Suppressor macrophage (primary cell): ENCODE measurements at regions not wholly inside any gene's neighbourhood (a gene's known extent, or its start where the extent isn't known, plus 50 kb on each side); places are given as distances from the start of the nearest gene placed in this dataset.

Experiments used
- DNase-seq, 4 experiments: peaks; one replicate each; pipeline ENCODE4 v3.0.0-alpha.2; 2020 to 2022

DNA sequence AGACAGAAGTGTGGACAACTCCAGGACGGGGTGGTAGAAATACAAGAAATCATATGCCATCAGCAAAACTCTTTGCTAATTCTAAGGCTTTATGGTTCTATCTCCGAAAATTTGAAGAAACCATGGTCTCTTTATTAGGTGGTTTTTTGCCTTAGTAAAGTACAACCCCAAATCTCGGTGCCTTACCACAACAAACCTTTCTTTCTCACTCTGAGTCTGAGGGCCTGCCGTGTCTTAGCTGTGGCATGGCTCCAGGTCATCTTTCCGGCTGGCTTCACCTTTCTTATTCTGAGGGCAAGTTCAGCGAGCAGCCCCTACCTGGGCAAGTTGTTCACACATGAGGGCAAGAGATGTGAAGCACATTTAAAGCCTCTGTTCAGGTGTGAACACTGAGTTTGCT lies 280.6 kb downstream of the TTLL7 start:
- DNase-seq: no peak

- no peak for DNase-seq
These were observed 281.1 kb downstream of the TTLL7 start for GRCh38 chr1:83717785-83718184.

GRCh38 chr1:83716641-83717040 lies 282.3 kb downstream of the TTLL7 start:
- DNase-seq: no peak

GRCh38 chr1:83715550-83715949 lies 283.4 kb downstream of the TTLL7 start:
- no peak for DNase-seq

DNA sequence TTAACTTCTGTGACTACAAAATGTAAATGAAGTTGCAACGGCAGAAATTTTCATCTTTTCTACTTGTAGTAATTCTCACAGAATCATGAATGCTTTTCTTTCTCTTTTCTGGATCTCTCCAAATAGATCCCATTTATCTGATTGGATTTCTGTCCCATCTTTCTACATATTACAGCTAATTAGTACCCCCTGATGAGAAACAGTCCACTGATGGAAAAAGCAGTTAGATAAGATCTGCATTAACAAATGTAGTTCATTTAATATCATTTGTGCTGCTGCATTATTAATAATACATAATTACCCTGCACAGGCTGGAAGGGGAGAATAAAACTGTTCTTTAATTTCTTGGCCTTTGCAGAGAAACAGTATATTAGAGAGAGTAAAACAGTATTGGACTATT lies 289.3 kb downstream of the TTLL7 start:
- no peak for DNase-seq

DNA sequence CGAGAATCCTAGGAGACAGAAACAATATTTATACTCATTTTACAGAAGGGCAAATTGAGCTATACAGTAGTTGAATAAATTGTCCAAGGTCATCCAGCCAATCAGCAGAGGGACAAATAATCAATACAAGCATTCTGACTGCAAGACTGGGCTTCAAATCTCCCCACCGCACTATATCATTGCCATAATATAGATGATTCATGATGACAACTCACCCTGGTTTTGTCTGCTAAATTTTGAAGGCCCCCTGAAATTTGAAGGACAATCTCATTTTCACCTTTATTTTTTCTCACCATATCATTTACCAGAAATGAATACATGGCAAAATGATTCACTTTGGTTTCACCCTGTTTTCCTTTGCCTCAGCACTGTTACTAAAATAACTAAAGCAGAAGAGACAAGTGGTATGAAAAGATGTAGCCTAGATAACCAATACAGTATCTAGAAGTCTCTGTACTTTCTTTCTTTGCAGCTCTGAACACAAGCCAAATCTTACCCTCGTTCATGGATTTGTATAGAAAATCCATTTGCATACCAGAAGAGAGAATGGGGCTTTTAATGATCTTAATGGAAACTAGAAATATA lies 292.5 kb downstream of the TTLL7 start:
- DNase-seq: no peak

GRCh38 chr1:83705091-83705490 lies 293.8 kb downstream of the TTLL7 start:
- DNase-seq: no peak

GRCh38 chr1:83704350-83704749 lies 294.6 kb downstream of the TTLL7 start:
- no peak for DNase-seq

GRCh38 chr1:83702356-83702755 lies 296.6 kb downstream of the TTLL7 start:
- DNase-seq: no peak

DNA sequence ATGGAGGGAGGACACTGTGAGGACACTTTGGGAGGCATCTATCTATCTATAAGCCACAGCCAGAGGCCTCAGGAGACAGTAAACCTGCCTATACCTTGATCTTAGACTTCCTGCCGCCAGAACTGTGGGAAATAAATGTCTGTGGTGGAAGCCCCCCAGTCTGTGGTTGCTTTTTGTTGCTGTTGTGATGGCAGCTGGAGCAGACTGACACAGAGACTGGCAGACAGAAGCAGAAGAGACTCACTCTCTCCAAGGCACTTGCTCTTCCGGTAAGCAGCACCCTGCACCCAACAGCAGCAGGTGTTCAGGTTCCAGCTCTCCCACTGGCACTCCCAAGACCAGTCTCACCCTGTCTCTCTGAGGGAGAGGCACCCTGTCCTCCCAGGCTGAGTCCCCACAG lies 297.6 kb downstream of the TTLL7 start:
- DNase-seq: no peak

DNA sequence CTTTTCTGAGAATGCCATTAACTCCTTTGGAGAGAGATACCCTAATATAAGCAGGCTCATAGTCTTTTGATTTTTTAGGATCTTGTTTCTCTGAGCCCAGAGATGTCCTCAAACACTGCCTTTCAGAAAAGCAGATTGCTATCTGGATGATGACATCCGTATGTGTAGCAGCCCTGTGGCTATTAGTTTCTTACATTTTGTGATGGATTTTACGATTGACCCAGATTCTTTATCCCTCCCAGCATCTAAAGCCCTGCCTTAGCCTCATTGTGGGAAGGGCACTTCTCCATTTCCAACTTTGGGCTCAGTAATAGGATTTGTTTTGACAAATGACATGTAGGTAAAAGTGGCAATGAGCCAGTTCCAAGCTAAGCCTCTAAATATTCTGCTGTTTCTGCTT lies 300.3 kb downstream of the TTLL7 start:
- DNase-seq: no peak

- no peak for DNase-seq
These were observed 301.0 kb downstream of the TTLL7 start for GRCh38 chr1:83697961-83698360.

DNA sequence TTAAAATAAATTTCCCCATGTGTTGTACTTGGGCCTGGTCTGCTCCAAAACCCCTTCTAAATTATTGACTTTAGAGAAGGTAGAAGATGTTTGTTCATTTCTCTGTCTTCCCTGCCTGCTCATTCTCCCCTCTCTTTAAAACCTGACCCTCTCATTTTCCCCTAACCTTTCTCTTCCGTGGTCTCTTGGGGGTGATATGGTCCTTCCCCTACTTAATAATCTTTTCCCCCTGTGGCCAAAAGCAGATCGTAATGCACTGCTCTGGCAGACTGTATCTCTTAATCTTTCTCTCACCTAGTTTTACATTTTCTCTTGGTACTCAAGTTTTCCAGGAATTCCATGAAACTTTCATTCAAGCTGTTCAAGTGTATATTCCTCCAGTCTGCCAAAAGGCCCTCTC lies 301.7 kb downstream of the TTLL7 start:
- no peak for DNase-seq

DNA sequence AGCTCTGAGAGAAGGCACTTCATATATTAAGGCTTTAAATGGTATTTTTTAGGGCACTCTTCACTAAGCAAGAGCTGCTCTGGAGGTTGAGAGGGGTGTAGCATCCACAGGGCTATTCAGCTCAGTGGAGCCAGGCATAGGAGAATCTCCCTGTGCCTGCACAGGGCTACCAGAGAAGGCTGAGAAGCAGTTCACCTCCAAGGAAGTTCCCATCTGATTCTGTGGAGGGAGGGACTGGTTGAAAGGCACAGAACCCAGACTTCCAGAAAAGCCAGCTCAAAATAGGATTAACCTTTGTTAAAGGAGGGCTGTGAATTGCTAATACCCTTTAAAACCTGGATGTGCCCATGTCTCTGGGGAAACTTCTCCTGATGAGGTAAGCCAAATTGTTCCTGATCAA lies 304.5 kb downstream of the TTLL7 start:
- no peak for DNase-seq

DNA sequence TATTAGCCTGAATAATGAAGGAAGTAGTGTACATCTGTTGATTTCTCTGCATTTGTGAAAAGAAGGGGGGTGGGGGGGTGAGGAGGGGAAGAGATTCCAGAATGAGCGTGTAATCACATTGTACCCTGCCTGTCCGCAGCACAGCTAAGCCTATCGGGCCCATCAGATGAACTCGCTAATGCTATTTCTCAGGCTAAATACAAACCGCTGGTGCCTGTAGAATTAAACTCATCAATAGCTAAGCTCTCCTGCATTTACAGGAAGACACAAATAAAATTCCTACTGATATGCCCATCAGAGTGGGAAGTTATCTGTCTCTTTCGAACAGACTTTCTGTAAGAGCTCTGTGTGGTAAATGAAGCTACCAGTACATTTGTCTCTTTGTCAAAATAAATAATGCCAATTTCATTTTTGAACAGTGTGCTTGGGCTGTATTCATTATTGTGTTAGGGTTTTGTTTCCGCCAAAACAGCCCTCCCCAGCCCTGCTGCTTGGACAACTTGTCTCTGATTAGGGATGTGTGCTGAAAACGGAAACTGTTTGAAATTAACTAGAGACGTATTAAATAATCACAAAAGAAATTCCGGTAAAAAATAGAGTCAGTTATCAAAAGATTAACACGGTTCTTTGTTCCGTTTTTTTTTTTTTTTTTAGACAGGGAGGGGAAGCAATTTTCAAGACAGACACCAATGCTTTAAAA lies 305.4 kb downstream of the TTLL7 start:
- DNase-seq: no peak

DNA sequence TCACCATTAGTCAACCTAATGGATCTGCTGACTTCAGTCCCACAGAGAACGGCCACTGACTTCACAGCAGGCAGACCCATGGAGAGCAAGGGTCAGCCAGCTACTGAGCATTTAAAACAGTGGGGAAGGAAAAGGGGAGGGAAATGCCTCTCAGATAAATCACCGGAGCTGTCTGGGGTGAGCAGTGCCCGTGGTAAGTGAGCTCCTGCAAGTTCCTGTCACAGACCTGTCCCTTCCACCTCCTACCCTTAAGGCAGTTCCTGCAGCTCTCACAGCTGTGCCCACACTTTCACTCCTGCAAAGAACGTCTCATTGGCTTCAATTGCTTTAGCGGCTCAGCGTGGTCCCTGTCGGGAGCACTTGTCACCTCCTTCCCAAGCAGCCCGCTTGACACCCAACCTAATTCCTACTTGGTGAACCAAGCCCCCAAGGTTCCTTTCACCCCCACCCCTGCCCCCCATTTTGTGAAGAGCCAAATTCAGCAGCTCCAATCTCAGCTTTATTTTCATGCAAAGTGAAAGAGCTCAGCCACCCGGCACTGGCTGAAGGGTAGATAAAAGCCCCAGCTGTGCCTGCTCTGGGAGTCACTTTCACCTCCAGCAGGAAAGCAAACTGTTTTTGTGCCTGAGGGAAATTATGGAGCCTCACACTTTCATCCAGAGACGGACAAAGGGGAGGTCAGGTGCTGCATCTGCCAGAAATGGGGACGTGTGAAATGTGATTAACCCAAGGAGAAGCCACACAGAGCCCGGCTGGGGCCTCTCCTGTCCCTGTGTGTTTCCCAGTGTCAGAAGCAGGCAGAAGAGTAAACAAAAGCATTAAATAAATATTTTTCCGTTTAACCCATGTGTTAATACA lies 306.2 kb downstream of the TTLL7 start:
- peak in 1 of 4 experiments; percentile 7 for DNase-seq

DNA sequence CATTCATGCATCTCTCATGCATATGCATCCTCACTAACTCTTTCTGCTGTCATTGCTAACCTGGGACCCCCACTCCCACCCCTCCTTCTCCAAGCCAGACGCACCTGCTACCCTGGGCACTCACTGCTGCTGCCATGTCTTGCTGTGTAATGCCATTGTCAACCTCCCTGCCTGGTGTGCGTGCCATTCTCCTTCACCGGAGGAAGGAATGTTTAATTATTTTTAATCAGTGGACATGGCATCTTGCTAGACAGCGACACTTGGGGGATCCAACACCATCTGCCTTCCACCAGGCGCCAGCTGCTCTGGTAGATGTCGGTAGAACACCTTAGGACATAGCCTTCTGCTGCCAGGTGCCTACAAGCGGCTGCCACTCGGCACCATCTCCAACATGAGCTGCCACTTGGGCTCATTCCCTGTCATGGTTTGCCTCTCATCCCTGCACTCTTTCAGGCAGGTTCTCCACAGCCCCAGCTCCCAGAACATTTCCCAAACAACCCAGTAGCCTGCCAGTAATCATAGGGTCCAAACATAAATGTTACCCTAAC lies 306.9 kb downstream of the TTLL7 start:
- no peak for DNase-seq

DNA sequence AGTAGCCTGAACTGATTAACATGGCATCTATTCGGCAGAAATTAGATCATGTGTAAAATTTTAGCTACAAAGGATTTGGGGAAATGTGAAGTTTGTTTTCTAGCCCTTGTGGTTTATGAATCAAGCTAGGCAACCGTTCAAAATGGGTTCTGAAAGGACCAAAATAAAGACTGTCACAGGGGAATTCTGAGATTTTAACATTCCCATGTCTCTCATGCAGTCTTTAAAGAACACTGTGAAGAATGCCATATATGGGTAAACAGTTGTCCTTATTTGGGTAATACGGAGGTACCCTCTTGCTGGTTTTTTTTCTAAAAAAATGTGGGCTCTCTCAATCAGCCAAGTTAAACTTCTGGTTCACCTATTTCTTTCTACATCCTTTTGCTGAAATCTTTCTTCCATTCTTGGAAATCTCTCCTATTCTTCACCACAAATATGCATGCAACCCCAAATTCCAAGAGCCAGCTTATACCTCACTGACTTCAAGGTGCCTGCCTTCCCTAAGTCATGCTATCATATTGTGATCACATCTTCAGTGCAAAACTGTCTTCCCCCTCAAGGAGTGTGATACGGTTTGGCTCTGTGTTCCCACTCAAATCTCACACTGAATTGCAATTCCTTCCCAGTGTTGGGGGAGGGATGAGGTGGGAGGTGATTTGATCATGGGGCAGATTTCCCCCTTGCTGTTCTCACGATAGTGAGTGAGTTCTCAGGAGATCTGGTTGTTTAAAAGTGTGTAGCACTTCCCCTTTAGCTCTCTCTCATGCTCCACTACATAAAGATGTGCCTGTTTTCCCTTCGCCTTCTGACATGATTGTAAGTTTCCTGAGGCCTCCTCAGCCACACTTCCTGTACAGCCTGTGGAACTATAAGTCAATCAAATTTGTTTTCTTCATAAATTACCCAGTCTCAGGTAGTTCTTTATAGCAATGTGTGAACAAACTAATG lies 308.7 kb downstream of the TTLL7 start:
- DNase-seq: no peak

DNA sequence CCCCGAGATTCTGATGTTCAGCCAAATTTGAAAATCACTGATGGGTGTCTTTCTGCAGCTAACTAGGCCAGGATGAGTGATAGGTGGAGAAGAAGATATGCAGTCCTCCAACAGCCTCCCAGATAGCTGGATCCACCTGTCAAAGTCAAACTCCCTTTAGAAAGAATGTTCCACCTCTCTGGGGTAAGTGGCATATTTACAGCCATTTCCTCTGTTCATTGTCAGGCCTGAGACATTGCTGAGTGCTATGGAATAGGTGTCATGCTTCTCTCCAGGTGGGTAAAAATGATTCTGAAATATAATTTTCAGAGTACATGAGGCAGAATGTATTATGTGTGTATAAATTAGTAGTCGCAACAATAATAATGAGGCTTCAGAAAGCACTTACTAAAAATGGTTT lies 316.8 kb downstream of the TTLL7 start:
- no peak for DNase-seq

- DNase-seq: no peak
These were observed 322.8 kb downstream of the TTLL7 start for GRCh38 chr1:83676106-83676505.

GRCh38 chr1:83673312-83673711 lies 325.6 kb downstream of the TTLL7 start:
- DNase-seq: no peak

DNA sequence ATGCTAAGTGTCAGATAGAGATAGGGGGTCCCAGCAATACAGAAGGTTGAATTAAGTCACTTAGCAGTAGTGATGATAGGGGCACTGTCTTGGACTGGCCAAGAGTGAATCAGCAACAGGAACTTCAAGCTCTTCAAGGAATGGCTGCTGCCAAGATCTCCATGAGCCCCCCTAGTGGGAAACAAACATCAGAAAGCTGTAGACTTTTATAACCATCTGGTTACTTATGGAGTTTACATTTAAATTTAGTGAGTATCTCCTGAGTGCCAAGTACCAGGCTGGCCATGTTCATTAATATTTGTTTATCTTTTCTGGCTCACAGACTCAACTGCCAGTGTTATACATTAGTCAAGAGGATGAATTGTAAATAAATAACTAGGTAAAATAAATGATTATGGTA lies 327.3 kb downstream of the TTLL7 start:
- DNase-seq: no peak
